Right atrium auricular region (tissue), 2 donors: ENCODE measurements at regions not wholly inside any gene's neighbourhood (a gene's known extent, or its start where the extent isn't known, plus 50 kb on each side); places are given as distances from the start of the nearest gene placed in this dataset.

Experiments
- DNase-seq: peaks from one replicate; pipeline ENCODE4 v3.0.0-alpha.2; 2019; ENCODE audit warnings: low spot score
- H3K27ac ChIP-seq, 2 donors: fragments of 200-600 bp; sonication (generic); 1 replicate in 1 of 2; 2 replicates in 1 of 2; pipeline ENCODE4 v1.5.1; 2016 to 2019
- H3K27me3 ChIP-seq, 2 donors: fragments of 200-600 bp; sonication (generic); one replicate each; pipeline versions ENCODE4 v1.5.1 to v1.6.0; 2017 to 2019
- H3K36me3 ChIP-seq: fragments of 200-600 bp; sonication (generic); one replicate; pipeline ENCODE4 v1.5.1; 2016
- H3K4me1 ChIP-seq, 2 donors: fragments of 200-600 bp; sonication (generic); one replicate each; pipeline versions ENCODE4 v1.5.1 to v1.6.0; 2017 to 2019
- H3K4me3 ChIP-seq, 2 donors: fragments of 200-600 bp; sonication (generic); 1 replicate in 1 of 2; 2 replicates in 1 of 2; pipeline ENCODE4 v1.5.1; 2017 to 2019; ENCODE audit warnings: mild to moderate bottlenecking in 1 of 2, moderate library complexity in 1 of 2
- H3K9me3 ChIP-seq, 2 donors: fragments of 200-600 bp; sonication (generic); one replicate each; pipeline ENCODE4 v1.5.1; 2019
- CTCF ChIP-seq, 2 donors: fragments of 200-600 bp; sonication (generic); IDR thresholded peaks; one replicate each; pipeline ENCODE4 v1.5.1; 2019; ENCODE audit warnings: antibody characterized with exemption in 2 of 2

GRCh38 chr13:26456650-26457049 lies 100.8 kb upstream of the WASF3 start:
- H3K27me3 ChIP-seq, result no peaks in the 10 kb centered on the region
- no peaks in the 10 kb centered on the region for H3K9me3 ChIP-seq
- no peak for TF ChIP-seq CTCF (IDR thresholded peaks at IDR 0.05)
- no peaks in the 10 kb centered on the region for H3K36me3 ChIP-seq
- no peak overlapping the region for H3K4me3 ChIP-seq
- no peak for DNase-seq
- H3K4me1 ChIP-seq, result peaks cover 0 to 14% of the 10 kb centered on the region in 2 donors
- H3K27ac ChIP-seq, result no peak overlapping the region

- Histone ChIP-seq H3K4me1 (peaks cover 0 to 14% of the 10 kb centered on the region in 2 donors), H3K27ac (no peak overlapping the region), H3K27me3 (no peaks in the 10 kb centered on the region), H3K4me3 (no peak overlapping the region), H3K9me3 (no peaks in the 10 kb centered on the region), H3K36me3 (no peaks in the 10 kb centered on the region)
- no peak for DNase-seq
- TF ChIP-seq CTCF (IDR thresholded peaks at IDR 0.05), result no peak
These were observed 100.3 kb upstream of the WASF3 start for GRCh38 chr13:26457212-26457611.

- no peak overlapping the region for H3K4me3 ChIP-seq
- H3K27ac ChIP-seq, result peak overlapping the region in 1 of 2 donors; percentile 55
- DNase-seq, result no peak
These were observed 99.2 kb upstream of the WASF3 start for GRCh38 chr13:26458196-26458749.

GRCh38 chr13:26459276-26460131 lies 98.0 kb upstream of the WASF3 start:
- no peak for DNase-seq
- no peak overlapping the region for H3K4me3 ChIP-seq
- H3K27ac ChIP-seq, result peak overlapping the region; percentile 55 to 57
- H3K36me3 ChIP-seq, result no peaks in the 10 kb centered on the region
- peaks cover 0 to 14% of the 10 kb centered on the region in 2 donors for H3K4me1 ChIP-seq
- H3K27me3 ChIP-seq, result no peaks in the 10 kb centered on the region
- no peaks in the 10 kb centered on the region for H3K9me3 ChIP-seq
- TF ChIP-seq CTCF (IDR thresholded peaks at IDR 0.05), result no peak

More at GRCh38 chr13:26458196-26458749, 99.2 kb upstream of the WASF3 start:
- Histone ChIP-seq H3K27me3 (no peaks in the 10 kb centered on the region), H3K9me3 (no peaks in the 10 kb centered on the region), H3K36me3 (no peaks in the 10 kb centered on the region), H3K4me1 (peaks cover 0 to 14% of the 10 kb centered on the region in 2 donors)
- TF ChIP-seq CTCF (IDR thresholded peaks at IDR 0.05), result no peak

- peak; percentile 79 for DNase-seq
- Histone ChIP-seq H3K4me3 (no peak overlapping the region), H3K36me3 (no peaks in the 10 kb centered on the region), H3K4me1 (peaks cover 0 to 14% of the 10 kb centered on the region in 2 donors), H3K27ac (peak overlapping the region; percentile 35 to 67), H3K27me3 (no peaks in the 10 kb centered on the region), H3K9me3 (no peaks in the 10 kb centered on the region)
- TF ChIP-seq CTCF (IDR thresholded peaks at IDR 0.05), result no peak
These were observed 96.8 kb upstream of the WASF3 start for GRCh38 chr13:26460648-26461047.
